K562 (cell line): ENCODE measurements at regions not wholly inside any gene's neighbourhood (a gene's known extent, or its start where the extent isn't known, plus 50 kb on each side); places are given as distances from the start of the nearest gene placed in this dataset.

Experiments
- ATAC-seq: fragments of 200-7000 bp; cut with Tn5 transposase; 3 replicates; pipeline ENCODE4 v1.9.1; 2020; ENCODE audit warnings: moderate library complexity
- BruUV-seq: library from RNA; stranded (reverse); fragments of 400-500 nt; replicated peaks from 2 replicates; lab custom pipeline; 2021; lab: Mats Ljungman, UMichigan
- CTCF ChIA-PET: fragments of 300-600 bp; formaldehyde crosslinking; extraction: SDS; loops from one replicate; lab custom pipeline; 2021; ENCODE audit warnings: low intra/inter-chr PET ratio; lab: Yijun Ruan, JAX
- POLR2A ChIA-PET: fragments of 300-600, 350-650 bp; sonication (Branson Sonifier 250); formaldehyde crosslinking; extraction: SDS; loops from one replicate; lab custom pipeline; 2021; ENCODE audit warnings: antibody characterized with exemption, inconsistent platforms; lab: Yijun Ruan, JAX
- DNase-seq, 4 experiments: peaks; one replicate each; pipeline versions ENCODE4 v3.0.0 to v3.0.0-alpha.2; 2011 to 2018; ENCODE audit warnings: low spot score in 3 of 4, mixed read lengths in 3 of 4; ENCODE audit errors: extremely low read depth in 1 of 4
- FAIRE-seq: peaks from 2 replicates; lab custom pipeline; 2011; peaks lifted over from hg19 to GRCh38; lab: Jason Lieb, UNC
- H2AFZ ChIP-seq: 2 replicates; pipeline ENCODE4 v1.6.0; 2011; ENCODE audit warnings: low read depth, low read length, control low read depth, inconsistent platforms
- H3K27ac ChIP-seq: fragments of 200-600 bp; 3 replicates; pipeline ENCODE4 v1.8.0; 2011; ENCODE audit warnings: low read depth, mild to moderate bottlenecking, control low read depth, inconsistent platforms, low read length, moderate library complexity, mixed read lengths; ENCODE audit errors: extremely low read depth
- H3K27me3 ChIP-seq, 2 experiments: fragments of 300-600 bp in 1 of 2; 2 replicates in 1 of 2; 3 replicates in 1 of 2; pipeline versions ENCODE4 v1.6.0 to v1.8.0; 2011; ENCODE audit warnings: inconsistent platforms in 2 of 2, low read length in 2 of 2, mild to moderate bottlenecking in 1 of 2, mixed read lengths in 1 of 2, moderate library complexity in 1 of 2; ENCODE audit not compliant: control insufficient read depth in 2 of 2, insufficient read depth in 2 of 2
- H3K36me3 ChIP-seq: fragments of 300-600 bp; 3 replicates; pipeline ENCODE4 v1.8.0; 2011; ENCODE audit warnings: mild to moderate bottlenecking, low read length, inconsistent platforms; ENCODE audit not compliant: control insufficient read depth, insufficient read depth
- H3K4me1 ChIP-seq, 2 experiments: fragments of 200-600 bp in 1 of 2; replicated peaks in 1 of 2; 2 replicates in 1 of 2; 3 replicates in 1 of 2; pipeline versions ENCODE4 v1.5.1 to v1.8.0; 2011; ENCODE audit warnings: inconsistent platforms in 2 of 2, low read length in 2 of 2, mild to moderate bottlenecking in 1 of 2, mixed read lengths in 1 of 2, moderate library complexity in 1 of 2; ENCODE audit not compliant: control insufficient read depth in 2 of 2, insufficient read depth in 2 of 2
- H3K4me2 ChIP-seq: 2 replicates; pipeline ENCODE4 v1.6.1; 2011; ENCODE audit warnings: low read length, control low read depth, inconsistent platforms, mixed read lengths; ENCODE audit not compliant: insufficient read depth
- H3K4me3 ChIP-seq: fragments of 200-600 bp; sonication (generic), shearing (Covaris generic); 2 replicates; pipeline ENCODE4 v1.5.1; 2016; ENCODE audit warnings: control low read depth, inconsistent platforms
- H3K79me2 ChIP-seq: fragments of 200-600 bp; 3 replicates; pipeline ENCODE4 v1.8.0; 2011; ENCODE audit warnings: low read length, inconsistent platforms; ENCODE audit not compliant: control insufficient read depth, insufficient read depth
- H3K9ac ChIP-seq, 2 experiments: 2 replicates each; pipeline versions ENCODE4 v1.6.0 to v1.6.1; 2011; ENCODE audit warnings: low read depth in 2 of 2, low read length in 2 of 2, control low read depth in 1 of 2, inconsistent platforms in 1 of 2, mild to moderate bottlenecking in 1 of 2, mixed read lengths in 1 of 2; ENCODE audit not compliant: insufficient read depth in 1 of 2
- H3K9me1 ChIP-seq: one replicate; pipeline ENCODE4 v1.6.0; 2011; ENCODE audit warnings: inconsistent platforms, mild to moderate bottlenecking, low read length, moderate library complexity; ENCODE audit not compliant: control insufficient read depth, insufficient read depth
- H3K9me3 ChIP-seq: replicated peaks from 2 replicates; pipeline ENCODE4 v1.5.1; 2011; ENCODE audit warnings: low read depth, low read length, inconsistent platforms; ENCODE audit not compliant: control insufficient read depth, insufficient read depth
- H4K20me1 ChIP-seq: replicated peaks from 2 replicates; pipeline ENCODE4 v1.6.1; 2011; ENCODE audit warnings: low read length, inconsistent platforms, mixed read lengths; ENCODE audit not compliant: control insufficient read depth, insufficient read depth
- CXXC5 ChIP-seq: fragments of 250-450 bp; sonication (Bioruptor Pico); IDR thresholded peaks from 2 replicates; pipeline ENCODE4 v1.8.0; 2022; ENCODE audit warnings: inconsistent platforms, mild to moderate bottlenecking, moderate library complexity
- HDAC1 ChIP-seq, 2 experiments: fragments of 450-650 bp; IDR thresholded peaks; 2 replicates each; pipeline ENCODE4 v1.6.1; 2016 to 2017; ENCODE audit warnings: inconsistent platforms in 1 of 2, mild to moderate bottlenecking in 1 of 2, moderate library complexity in 1 of 2
- MXI1 ChIP-seq: IDR thresholded peaks from 2 replicates; pipeline ENCODE4 v1.6.1; 2011; ENCODE audit warnings: low read depth, mild to moderate bottlenecking, improper control_type of control experiment, low read length
- MYNN ChIP-seq, 2 experiments: sonication (generic); formaldehyde crosslinking in 1 of 2; IDR thresholded peaks; 2 replicates each; pipeline versions ENCODE4 v1.5.0 to v1.6.1; 2016 to 2020; ENCODE audit warnings: antibody characterized with exemption in 1 of 2, missing genetic modification reagents in 1 of 2
- RBM39 ChIP-seq: fragments of 200-400 bp; formaldehyde crosslinking; optimal IDR thresholded peaks from 2 replicates; pipeline ENCODE3; 2018; ENCODE audit warnings: low read depth, low read length
- TAF15 ChIP-seq: fragments of 200-400 bp; formaldehyde crosslinking; IDR thresholded peaks from 2 replicates; pipeline ENCODE4 v1.6.1; 2017; ENCODE audit warnings: mild to moderate bottlenecking, low read depth, low read length, moderate library complexity
- TARDBP ChIP-seq: fragments of 450-650 bp; IDR thresholded peaks from 2 replicates; pipeline ENCODE4 v1.6.1; 2016
- ZNF41 ChIP-seq: fragments of 250-450 bp; sonication (Bioruptor Pico); conservative IDR thresholded peaks from 2 replicates; pipeline ENCODE4 v1.4.0; 2020; ENCODE audit warnings: mild to moderate bottlenecking
- ZNF668 ChIP-seq: fragments of 250-450 bp; sonication (Bioruptor Pico); IDR thresholded peaks from 2 replicates; pipeline ENCODE4 v1.8.0; 2022; ENCODE audit warnings: mild to moderate bottlenecking, inconsistent platforms
- WGBS: fragments of 100-300 bp; shearing (Covaris generic); methylation state at CpG from one replicate; pipeline ENCODE4 v1.1.6; 2016; ENCODE audit warnings: low coverage, mixed read lengths; ENCODE audit not compliant: insufficient coverage; ENCODE audit errors: missing lambda C conversion rate; 5-methylcytosine and 5-hydroxymethylcytosine counted together
- in situ Hi-C: fragments of 300-500 bp; cut with MboI; formaldehyde crosslinking; loops from 4 replicates; pipeline ENCODE4 v1.15.0; 2018; ENCODE audit warnings: inconsistent platforms, mixed read lengths
- intact Hi-C: fragments of 100-400 bp; cut with micrococcal nuclease; formaldehyde crosslinking; loops from 2 replicates; pipeline ENCODE4 v1.14.2; 2022
- TF ChIP-seq, protein P1 (sequence below): IDR thresholded peaks from 2 replicates; pipeline ENCODE4 v1.6.1; 2011; ENCODE audit warnings: borderline replicate concordance, low read depth, mild to moderate bottlenecking, moderate library complexity, low read length; ENCODE audit not compliant: insufficient read depth, poor library complexity, severe bottlenecking

DNA sequence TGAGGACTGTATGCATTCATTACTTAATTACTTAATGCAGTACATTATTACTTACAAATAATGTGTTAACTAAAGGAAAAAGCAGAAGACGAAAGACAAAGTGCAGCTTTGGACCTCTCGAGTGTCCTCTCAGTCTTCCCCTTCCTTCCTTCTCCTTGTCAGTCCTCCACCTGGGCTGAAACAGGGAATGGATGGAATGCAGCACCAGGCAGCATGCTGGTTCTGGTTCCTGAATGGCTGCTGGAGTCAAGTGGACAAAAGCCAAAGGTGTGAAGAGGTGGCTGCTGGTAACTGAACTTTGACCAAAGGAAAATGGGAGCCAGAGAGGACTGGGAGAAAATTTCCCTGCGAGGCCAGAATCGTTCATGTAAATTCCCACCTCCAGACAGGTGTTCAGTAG is 179.5 kb downstream of the GPAM start:
- Histone ChIP-seq H2AFZ (no peak overlapping the region), H3K27me3 (no peaks in the 10 kb centered on the region), H3K79me2 (no peaks in the 10 kb centered on the region), H3K9ac (no peak overlapping the region), H3K36me3 (no peaks in the 10 kb centered on the region), H3K4me2 (no peak overlapping the region), H3K9me1 (no peaks in the 10 kb centered on the region), H3K4me1 (no peaks in the 10 kb centered on the region), H3K4me3 (no peak overlapping the region), H3K27ac (no peak overlapping the region), H3K9me3 (no peaks in the 10 kb centered on the region), H4K20me1 (no peaks in the 10 kb centered on the region)
- in situ Hi-C loops, result no loop called here
- TF ChIP-seq CXXC5 (CRISPR knock-in tag) (no peak), ZNF41 (CRISPR knock-in tag) (no peak), TAF15 (no peak)
- DNase-seq (no peak), FAIRE-seq (no peak), ATAC-seq (no peak)
- 3% methylated on average over 4 of the region's 4 CpGs for WGBS
- BruUV-seq, result no TSS peak
- intact Hi-C loops, result no loop called here
- CTCF ChIA-PET, result no interaction called here
- POLR2A ChIA-PET, result no interaction called here

DNA sequence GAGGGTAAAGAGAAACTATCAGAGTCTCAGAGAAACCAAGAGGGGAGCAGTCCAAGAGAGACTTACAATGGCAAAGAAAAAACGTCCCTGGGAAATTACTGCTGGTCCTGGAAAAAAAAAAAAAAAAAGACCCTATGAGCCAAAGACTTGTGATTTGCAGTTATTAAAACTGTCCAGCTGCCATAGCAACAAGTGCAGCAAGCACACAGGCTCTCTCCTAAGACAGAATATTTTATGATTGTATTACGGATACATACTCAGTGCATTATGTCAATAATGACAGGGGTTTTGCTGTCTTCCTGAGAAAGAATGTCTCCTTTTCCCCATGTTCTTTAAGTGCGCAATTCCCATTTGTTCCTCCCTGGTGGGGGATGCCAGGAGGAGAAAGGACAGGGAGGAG is 178.5 kb downstream of the GPAM start:
- no peak overlapping the region for H3K27ac ChIP-seq
- ATAC-seq (no peak), DNase-seq (no peak), FAIRE-seq (no peak)
- BruUV-seq, result no TSS peak
- no peak overlapping the region for H3K9ac ChIP-seq
- no peaks in the 10 kb centered on the region for H3K9me1 ChIP-seq
- CTCF ChIA-PET, result no interaction called here
- H3K36me3 ChIP-seq, result no peaks in the 10 kb centered on the region
- no peaks in the 10 kb centered on the region for H4K20me1 ChIP-seq
- in situ Hi-C loops, result no loop called here
- H3K27me3 ChIP-seq, result no peaks in the 10 kb centered on the region
- H3K9me3 ChIP-seq, result no peaks in the 10 kb centered on the region
- H3K4me3 ChIP-seq, result no peak overlapping the region
- H3K4me2 ChIP-seq, result no peak overlapping the region
- H3K79me2 ChIP-seq, result no peaks in the 10 kb centered on the region
- H3K4me1 ChIP-seq, result no peaks in the 10 kb centered on the region
- WGBS, result 0% methylated on average over 2 of the region's 3 CpGs
- no peak overlapping the region for H2AFZ ChIP-seq
- TF ChIP-seq HDAC1 (IDR thresholded peaks at IDR 0.05) (no peak), ZNF668 (CRISPR knock-in tag) (no peak), TARDBP (no peak), RBM39 (no peak), MXI1 (no peak), MYNN (IDR thresholded peaks at IDR 0.05) (no peak), MYNN (CRISPR knock-in tag; IDR thresholded peaks at IDR 0.05) (no peak)
- TF ChIP-seq, protein P1, sequence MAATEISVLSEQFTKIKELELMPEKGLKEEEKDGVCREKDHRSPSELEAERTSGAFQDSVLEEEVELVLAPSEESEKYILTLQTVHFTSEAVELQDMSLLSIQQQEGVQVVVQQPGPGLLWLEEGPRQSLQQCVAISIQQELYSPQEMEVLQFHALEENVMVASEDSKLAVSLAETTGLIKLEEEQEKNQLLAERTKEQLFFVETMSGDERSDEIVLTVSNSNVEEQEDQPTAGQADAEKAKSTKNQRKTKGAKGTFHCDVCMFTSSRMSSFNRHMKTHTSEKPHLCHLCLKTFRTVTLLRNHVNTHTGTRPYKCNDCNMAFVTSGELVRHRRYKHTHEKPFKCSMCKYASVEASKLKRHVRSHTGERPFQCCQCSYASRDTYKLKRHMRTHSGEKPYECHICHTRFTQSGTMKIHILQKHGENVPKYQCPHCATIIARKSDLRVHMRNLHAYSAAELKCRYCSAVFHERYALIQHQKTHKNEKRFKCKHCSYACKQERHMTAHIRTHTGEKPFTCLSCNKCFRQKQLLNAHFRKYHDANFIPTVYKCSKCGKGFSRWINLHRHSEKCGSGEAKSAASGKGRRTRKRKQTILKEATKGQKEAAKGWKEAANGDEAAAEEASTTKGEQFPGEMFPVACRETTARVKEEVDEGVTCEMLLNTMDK, result no peak
- intact Hi-C loops, result no loop called here
- POLR2A ChIA-PET, result no interaction called here
